ENCODE measurements at regions not wholly inside any gene's neighbourhood (a gene's known extent, or its start where the extent isn't known, plus 50 kb on each side); places are given as distances from the start of the nearest gene placed in this dataset.

- Histone ChIP-seq H3K4me1 (no peaks in the 10 kb centered on the region), H3K4me3 (no peak overlapping the region), H3K27me3 (no peaks in the 10 kb centered on the region), H3K36me3 (no peaks in the 10 kb centered on the region), H3K27ac (no peak overlapping the region), H3K9me3 (no peaks in the 10 kb centered on the region)
- no peak for ATAC-seq
- intact Hi-C loops (cut with DNase I): no loop called here
- no peak for TF ChIP-seq CTCF (IDR thresholded peaks at IDR 0.05)
- DNase-seq: no peak
Observed at GRCh38 chr6:71730284-71730683, 156.1 kb upstream of the RIMS1 start.

- ATAC-seq: no peak
- no peak overlapping the region for H3K27ac ChIP-seq
- intact Hi-C loops (cut with DNase I): no loop called here
- TF ChIP-seq CTCF (IDR thresholded peaks at IDR 0.05): no peak
- H3K9me3 ChIP-seq: no peaks in the 10 kb centered on the region
- DNase-seq: no peak
- H3K4me3 ChIP-seq: no peak overlapping the region
- H3K27me3 ChIP-seq: no peaks in the 10 kb centered on the region
- H3K36me3 ChIP-seq: no peaks in the 10 kb centered on the region
- H3K4me1 ChIP-seq: no peaks in the 10 kb centered on the region
Observed at GRCh38 chr6:71733970-71734899, 152.1 kb upstream of the RIMS1 start.

GRCh38 chr6:71737953-71738352 is 148.4 kb upstream of the RIMS1 start:
- ATAC-seq: no peak
- Histone ChIP-seq H3K4me3 (no peak overlapping the region), H3K36me3 (no peaks in the 10 kb centered on the region), H3K9me3 (no peaks in the 10 kb centered on the region), H3K4me1 (no peaks in the 10 kb centered on the region), H3K27me3 (no peaks in the 10 kb centered on the region), H3K27ac (no peak overlapping the region)
- no peak for TF ChIP-seq CTCF (IDR thresholded peaks at IDR 0.05)
- DNase-seq: no peak
- intact Hi-C loops (cut with DNase I): no loop called here

- intact Hi-C loops (cut with DNase I): no loop called here
- Histone ChIP-seq H3K4me3 (no peak overlapping the region), H3K27me3 (no peaks in the 10 kb centered on the region), H3K36me3 (no peaks in the 10 kb centered on the region), H3K9me3 (no peaks in the 10 kb centered on the region), H3K4me1 (no peaks in the 10 kb centered on the region), H3K27ac (no peak overlapping the region)
- no peak for TF ChIP-seq CTCF (IDR thresholded peaks at IDR 0.05)
- DNase-seq: no peak
- no peak for ATAC-seq
Observed at GRCh38 chr6:71745525-71745924, 140.8 kb upstream of the RIMS1 start.

- DNase-seq (no peak), ATAC-seq (no peak)
- no peaks in the 10 kb centered on the region for H3K4me1 ChIP-seq
- no peak overlapping the region for H3K4me3 ChIP-seq
- no peak overlapping the region for H3K27ac ChIP-seq
- no peak for TF ChIP-seq CTCF (IDR thresholded peaks at IDR 0.05)
- intact Hi-C loops (cut with DNase I): no loop called here
- no peaks in the 10 kb centered on the region for H3K9me3 ChIP-seq
- no peaks in the 10 kb centered on the region for H3K36me3 ChIP-seq
- H3K27me3 ChIP-seq: no peaks in the 10 kb centered on the region
Observed at GRCh38 chr6:71766146-71766760, 120.1 kb upstream of the RIMS1 start.

All from left lung (tissue), 4 donors.